ENCODE measurements at regions not wholly inside any gene's neighbourhood (a gene's known extent, or its start where the extent isn't known, plus 50 kb on each side); places are given as distances from the start of the nearest gene placed in this dataset.

GRCh38 chr13:73767191-73767741, 366.9 kb downstream of the KLF12 start:
- H3K27me3 ChIP-seq, result no peaks in the 10 kb centered on the region
- peak overlapping the region; percentile 20 to 66 for H3K27ac ChIP-seq
- no peak for TF ChIP-seq CTCF (IDR thresholded peaks at IDR 0.05)
- no peaks in the 10 kb centered on the region for H3K36me3 ChIP-seq
- no peak for DNase-seq (ENCODE audit: low spot score)
- H3K4me3 ChIP-seq, result no peak overlapping the region
- H3K9me3 ChIP-seq, result no peaks in the 10 kb centered on the region
- peaks cover 0 to 34% of the 10 kb centered on the region in 2 donors for H3K4me1 ChIP-seq

- DNase-seq (ENCODE audit: low spot score), result peak; percentile 75
- no peaks in the 10 kb centered on the region for H3K36me3 ChIP-seq
- peak overlapping the region in 1 of 2 donors; percentile 11 for H3K4me3 ChIP-seq
- no peaks in the 10 kb centered on the region for H3K27me3 ChIP-seq
- no peak for TF ChIP-seq CTCF (IDR thresholded peaks at IDR 0.05)
- peaks cover 0 to 34% of the 10 kb centered on the region in 2 donors for H3K4me1 ChIP-seq
- H3K9me3 ChIP-seq, result no peaks in the 10 kb centered on the region
- H3K27ac ChIP-seq, result peak overlapping the region; percentile 22 to 66
Observed at GRCh38 chr13:73765651-73766384, 368.4 kb downstream of the KLF12 start.

- no peaks in the 10 kb centered on the region for H3K27me3 ChIP-seq
- H3K36me3 ChIP-seq, result no peaks in the 10 kb centered on the region
- H3K4me3 ChIP-seq, result no peak overlapping the region
- H3K4me1 ChIP-seq, result no peaks in the 10 kb centered on the region
- no peak overlapping the region for H3K27ac ChIP-seq
- H3K9me3 ChIP-seq, result no peaks in the 10 kb centered on the region
- no peak for DNase-seq (ENCODE audit: low spot score)
- no peak for TF ChIP-seq CTCF (IDR thresholded peaks at IDR 0.05)
Observed at GRCh38 chr13:73759434-73759833, 374.8 kb downstream of the KLF12 start.

- TF ChIP-seq CTCF (IDR thresholded peaks at IDR 0.05), result no peak
- Histone ChIP-seq H3K9me3 (no peaks in the 10 kb centered on the region), H3K4me1 (no peaks in the 10 kb centered on the region), H3K36me3 (no peaks in the 10 kb centered on the region), H3K27me3 (no peaks in the 10 kb centered on the region), H3K27ac (no peak overlapping the region), H3K4me3 (no peak overlapping the region)
- DNase-seq (ENCODE audit: low spot score), result no peak
Observed at GRCh38 chr13:73757481-73758233, 376.5 kb downstream of the KLF12 start.

GRCh38 chr13:73754727-73755292, 379.4 kb downstream of the KLF12 start:
- no peak for DNase-seq (ENCODE audit: low spot score)
- no peak overlapping the region for H3K4me3 ChIP-seq
- TF ChIP-seq CTCF (IDR thresholded peaks at IDR 0.05), result peak; percentile 35 to 76
- no peaks in the 10 kb centered on the region for H3K9me3 ChIP-seq
- no peak overlapping the region for H3K27ac ChIP-seq
- H3K4me1 ChIP-seq, result no peaks in the 10 kb centered on the region
- no peaks in the 10 kb centered on the region for H3K36me3 ChIP-seq
- no peaks in the 10 kb centered on the region for H3K27me3 ChIP-seq

Data from right atrium auricular region (tissue), 2 donors.